C4-2B (cell line): ENCODE measurements at regions not wholly inside any gene's neighbourhood (a gene's known extent, or its start where the extent isn't known, plus 50 kb on each side); places are given as distances from the start of the nearest gene placed in this dataset.

Experiments
- ZFX ChIP-seq: fragments of 450-650 bp; IDR thresholded peaks from 2 replicates; pipeline ENCODE4 v1.6.1; 2017
- TF ChIP-seq, protein P1 (sequence below): fragments of 450-650 bp; conservative IDR thresholded peaks from 2 replicates; pipeline ENCODE4 v1.5.1; 2017; ENCODE audit warnings: mild to moderate bottlenecking

DNA sequence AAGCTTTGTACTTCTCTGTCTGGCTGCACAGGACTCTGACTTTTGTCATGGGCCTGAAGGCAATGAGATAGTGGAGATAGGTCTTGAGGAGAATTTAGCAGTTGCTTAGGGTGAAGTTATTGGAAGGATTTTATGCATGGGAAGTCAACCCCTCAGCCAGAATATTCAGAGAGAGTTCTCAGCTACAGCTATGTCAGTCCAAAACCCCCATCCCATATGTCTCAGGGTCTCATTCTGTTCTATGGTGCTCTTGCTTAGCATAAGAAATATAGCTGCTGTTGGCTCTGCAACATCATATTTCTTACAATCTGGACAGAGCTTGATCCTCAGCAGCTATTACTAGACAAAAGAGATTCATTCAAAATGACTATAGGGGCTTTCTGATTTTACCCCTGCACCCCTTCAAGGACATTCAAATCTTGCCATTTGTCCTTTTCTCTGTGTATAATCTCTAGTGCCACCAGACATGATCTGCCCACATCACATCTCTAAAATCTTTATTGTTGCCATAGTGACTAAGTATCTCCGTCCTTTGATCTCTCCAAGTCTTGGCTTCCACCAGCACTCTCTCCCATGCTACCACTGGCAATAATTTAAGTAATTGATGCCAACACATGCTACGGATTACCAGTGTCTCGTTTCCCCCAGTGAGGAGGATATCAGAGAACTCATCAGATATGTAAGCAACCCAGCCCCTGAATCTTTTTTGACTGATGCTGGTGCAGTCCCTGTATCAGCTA is 327.1 kb upstream of the ISX start:
- TF ChIP-seq, protein P1, sequence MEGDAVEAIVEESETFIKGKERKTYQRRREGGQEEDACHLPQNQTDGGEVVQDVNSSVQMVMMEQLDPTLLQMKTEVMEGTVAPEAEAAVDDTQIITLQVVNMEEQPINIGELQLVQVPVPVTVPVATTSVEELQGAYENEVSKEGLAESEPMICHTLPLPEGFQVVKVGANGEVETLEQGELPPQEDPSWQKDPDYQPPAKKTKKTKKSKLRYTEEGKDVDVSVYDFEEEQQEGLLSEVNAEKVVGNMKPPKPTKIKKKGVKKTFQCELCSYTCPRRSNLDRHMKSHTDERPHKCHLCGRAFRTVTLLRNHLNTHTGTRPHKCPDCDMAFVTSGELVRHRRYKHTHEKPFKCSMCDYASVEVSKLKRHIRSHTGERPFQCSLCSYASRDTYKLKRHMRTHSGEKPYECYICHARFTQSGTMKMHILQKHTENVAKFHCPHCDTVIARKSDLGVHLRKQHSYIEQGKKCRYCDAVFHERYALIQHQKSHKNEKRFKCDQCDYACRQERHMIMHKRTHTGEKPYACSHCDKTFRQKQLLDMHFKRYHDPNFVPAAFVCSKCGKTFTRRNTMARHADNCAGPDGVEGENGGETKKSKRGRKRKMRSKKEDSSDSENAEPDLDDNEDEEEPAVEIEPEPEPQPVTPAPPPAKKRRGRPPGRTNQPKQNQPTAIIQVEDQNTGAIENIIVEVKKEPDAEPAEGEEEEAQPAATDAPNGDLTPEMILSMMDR: no peak
- TF ChIP-seq ZFX: no peak
